ENCODE measurements at regions not wholly inside any gene's neighbourhood (a gene's known extent, or its start where the extent isn't known, plus 50 kb on each side); places are given as distances from the start of the nearest gene placed in this dataset.

DNA sequence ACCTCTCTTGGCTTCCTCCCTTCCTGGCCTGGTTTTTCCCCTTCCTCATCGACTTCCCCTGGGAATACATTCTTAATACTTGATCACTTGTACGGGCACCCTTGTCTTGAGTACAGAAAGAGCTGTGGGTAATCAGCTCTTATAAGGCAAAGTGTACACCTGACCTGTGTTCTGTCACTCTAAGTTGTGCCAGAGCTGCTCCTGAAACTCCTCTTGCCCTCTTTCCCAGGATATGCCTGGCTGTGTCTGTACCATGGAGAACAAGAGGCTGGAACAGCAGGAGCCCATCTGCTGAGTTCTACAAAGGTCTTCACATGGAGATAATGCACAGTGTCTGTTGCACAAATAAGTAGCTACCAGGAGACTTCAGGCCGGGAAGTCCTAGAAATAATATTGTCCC is 110.1 kb downstream of the FOXA2 start:
- no peak for TF ChIP-seq SUZ12 (IDR thresholded peaks at IDR 0.05; ENCODE audit: extremely low read depth, insufficient read depth, insufficient read length)
- no peak for TF ChIP-seq YY1 (IDR thresholded peaks at IDR 0.05; ENCODE audit: insufficient read depth, insufficient read length)
- TF ChIP-seq ZNF274 (IDR thresholded peaks at IDR 0.05; ENCODE audit: low read depth, low read length) = no peak
